ENCODE measurements at regions not wholly inside any gene's neighbourhood (a gene's known extent, or its start where the extent isn't known, plus 50 kb on each side); places are given as distances from the start of the nearest gene placed in this dataset.

DNA sequence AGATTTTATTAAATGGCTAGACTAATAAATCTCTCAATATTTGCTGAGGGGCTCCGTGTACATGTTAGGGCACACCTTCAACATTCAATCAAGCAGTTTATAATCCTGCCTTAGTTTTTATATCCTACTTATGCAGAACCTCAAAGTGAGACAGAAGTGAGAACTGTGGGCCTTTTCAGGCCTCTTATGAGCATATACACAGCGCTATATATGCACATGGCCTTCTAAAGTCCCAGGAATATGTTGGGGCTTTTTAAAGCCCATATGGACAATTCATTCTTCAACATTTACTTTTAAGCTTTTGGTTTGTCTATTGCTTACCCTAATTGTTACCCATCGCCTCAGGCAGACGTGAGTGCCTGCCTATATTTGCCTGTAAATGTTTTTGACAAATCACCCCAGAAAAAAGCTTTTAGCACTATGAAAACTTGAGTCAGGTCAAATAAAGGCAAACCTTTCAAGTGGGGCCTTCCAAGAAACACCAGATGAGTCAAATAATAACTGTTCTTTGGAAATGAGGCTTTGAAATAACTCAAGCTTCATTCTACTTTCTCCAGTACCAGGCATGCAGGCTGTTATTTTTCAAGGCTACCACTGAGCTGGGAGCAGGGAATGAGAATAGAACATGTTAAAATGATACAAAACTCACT, 58.2 kb downstream of the ESM1 start:
- no peak overlapping the region for H3K27ac ChIP-seq
- TF ChIP-seq, protein P1, sequence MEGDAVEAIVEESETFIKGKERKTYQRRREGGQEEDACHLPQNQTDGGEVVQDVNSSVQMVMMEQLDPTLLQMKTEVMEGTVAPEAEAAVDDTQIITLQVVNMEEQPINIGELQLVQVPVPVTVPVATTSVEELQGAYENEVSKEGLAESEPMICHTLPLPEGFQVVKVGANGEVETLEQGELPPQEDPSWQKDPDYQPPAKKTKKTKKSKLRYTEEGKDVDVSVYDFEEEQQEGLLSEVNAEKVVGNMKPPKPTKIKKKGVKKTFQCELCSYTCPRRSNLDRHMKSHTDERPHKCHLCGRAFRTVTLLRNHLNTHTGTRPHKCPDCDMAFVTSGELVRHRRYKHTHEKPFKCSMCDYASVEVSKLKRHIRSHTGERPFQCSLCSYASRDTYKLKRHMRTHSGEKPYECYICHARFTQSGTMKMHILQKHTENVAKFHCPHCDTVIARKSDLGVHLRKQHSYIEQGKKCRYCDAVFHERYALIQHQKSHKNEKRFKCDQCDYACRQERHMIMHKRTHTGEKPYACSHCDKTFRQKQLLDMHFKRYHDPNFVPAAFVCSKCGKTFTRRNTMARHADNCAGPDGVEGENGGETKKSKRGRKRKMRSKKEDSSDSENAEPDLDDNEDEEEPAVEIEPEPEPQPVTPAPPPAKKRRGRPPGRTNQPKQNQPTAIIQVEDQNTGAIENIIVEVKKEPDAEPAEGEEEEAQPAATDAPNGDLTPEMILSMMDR (conservative IDR thresholded peaks at IDR 0.05), result no peak

DNA sequence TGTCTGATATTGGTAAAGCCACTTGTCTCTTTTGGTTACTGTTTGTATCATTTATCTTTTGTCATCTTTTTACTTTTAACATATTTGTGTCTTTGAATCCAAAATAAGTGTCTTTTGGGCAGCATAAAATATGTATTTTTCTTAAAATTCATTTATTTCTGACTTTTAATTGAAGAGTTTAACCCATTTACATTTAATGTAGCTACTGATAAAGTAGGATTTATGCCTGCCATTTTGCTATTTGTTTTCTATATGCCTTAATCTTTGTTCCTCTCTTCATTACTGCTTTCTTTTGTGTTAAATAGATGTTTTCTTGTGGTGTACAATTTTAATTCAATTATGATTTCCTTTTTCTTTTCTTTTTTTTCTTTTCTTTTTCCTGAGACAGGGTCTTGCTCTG, 60.9 kb downstream of the ESM1 start:
- TF ChIP-seq, protein P1 (conservative IDR thresholded peaks at IDR 0.05), result no peak

GRCh38 chr5:54917323-54917722, 68.1 kb downstream of the ESM1 start:
- TF ChIP-seq, protein P1 (conservative IDR thresholded peaks at IDR 0.05), result no peak
- H3K27ac ChIP-seq, result no peak overlapping the region

More for the DNA sequence above, 60.9 kb downstream of the ESM1 start:
- H3K27ac ChIP-seq, result no peak overlapping the region

DNA sequence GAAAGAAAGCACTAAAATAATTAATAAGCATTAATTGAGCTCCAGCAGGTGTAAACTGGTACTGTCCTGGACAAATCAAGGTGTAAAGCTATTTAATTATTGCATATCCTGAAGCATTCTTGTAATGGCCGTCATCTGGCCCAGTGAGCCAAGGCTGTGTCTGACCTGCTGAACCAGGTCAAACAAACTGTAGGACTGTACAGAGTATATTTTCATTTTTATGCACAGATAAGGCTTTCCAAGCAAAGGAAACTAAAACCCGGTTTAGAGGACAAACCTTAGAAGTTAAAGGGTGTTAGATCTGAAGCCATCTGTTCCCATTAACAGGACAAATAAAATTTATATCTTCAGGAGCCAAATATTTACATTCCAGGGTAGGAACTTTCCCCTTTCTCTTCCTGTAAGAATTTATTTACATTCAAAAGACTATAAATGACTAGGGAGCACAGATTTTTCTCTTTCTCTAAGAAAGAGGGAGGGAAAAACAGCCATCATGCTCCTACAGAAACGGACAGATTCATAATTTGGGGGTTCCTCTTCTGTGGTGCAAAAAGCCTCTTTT, 69.8 kb downstream of the ESM1 start:
- peak overlapping the region; percentile 72 for H3K27ac ChIP-seq
- TF ChIP-seq, protein P1 (conservative IDR thresholded peaks at IDR 0.05), result no peak

GRCh38 chr5:54912021-54912420, 73.4 kb downstream of the ESM1 start:
- TF ChIP-seq, protein P1 (conservative IDR thresholded peaks at IDR 0.05), result no peak

GRCh38 chr5:54909911-54910870, 75.2 kb downstream of the ESM1 start:
- H3K27ac ChIP-seq, result no peak overlapping the region
- TF ChIP-seq, protein P1 (conservative IDR thresholded peaks at IDR 0.05), result no peak

More at GRCh38 chr5:54912021-54912420, 73.4 kb downstream of the ESM1 start:
- H3K27ac ChIP-seq, result no peak overlapping the region
